ENCODE measurements at regions not wholly inside any gene's neighbourhood (a gene's known extent, or its start where the extent isn't known, plus 50 kb on each side); places are given as distances from the start of the nearest gene placed in this dataset.

DNA sequence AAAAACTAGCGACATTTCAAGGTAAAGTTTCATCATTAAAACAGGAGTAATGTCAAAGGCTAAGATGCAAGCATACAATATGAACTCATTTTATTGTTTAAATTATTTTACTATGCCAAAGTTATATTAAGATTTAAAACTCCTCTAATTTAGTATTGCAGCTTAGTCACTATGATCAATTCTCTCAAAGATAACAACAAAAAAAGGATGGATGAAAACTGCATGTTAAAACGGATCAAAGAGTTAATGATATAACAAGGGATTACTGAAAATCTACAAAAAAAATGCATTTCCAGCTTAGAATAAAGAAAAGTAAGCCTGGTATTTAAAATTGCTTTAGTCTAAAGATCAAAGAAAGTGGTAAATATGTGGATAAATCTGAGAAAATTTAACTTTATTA is 587.8 kb upstream of the PCDH20 start:
- Histone ChIP-seq H3K4me3 (no peak overlapping the region), H3K27ac (no peak overlapping the region), H3K4me1 (replicated peaks) (no peaks in the 10 kb centered on the region), H3K27me3 (replicated peaks; ENCODE audit: insufficient read depth) (no peaks in the 10 kb centered on the region), H3K36me3 (no peaks in the 10 kb centered on the region), H3K9me3 (no peaks in the 10 kb centered on the region)
- TF ChIP-seq, protein P1, sequence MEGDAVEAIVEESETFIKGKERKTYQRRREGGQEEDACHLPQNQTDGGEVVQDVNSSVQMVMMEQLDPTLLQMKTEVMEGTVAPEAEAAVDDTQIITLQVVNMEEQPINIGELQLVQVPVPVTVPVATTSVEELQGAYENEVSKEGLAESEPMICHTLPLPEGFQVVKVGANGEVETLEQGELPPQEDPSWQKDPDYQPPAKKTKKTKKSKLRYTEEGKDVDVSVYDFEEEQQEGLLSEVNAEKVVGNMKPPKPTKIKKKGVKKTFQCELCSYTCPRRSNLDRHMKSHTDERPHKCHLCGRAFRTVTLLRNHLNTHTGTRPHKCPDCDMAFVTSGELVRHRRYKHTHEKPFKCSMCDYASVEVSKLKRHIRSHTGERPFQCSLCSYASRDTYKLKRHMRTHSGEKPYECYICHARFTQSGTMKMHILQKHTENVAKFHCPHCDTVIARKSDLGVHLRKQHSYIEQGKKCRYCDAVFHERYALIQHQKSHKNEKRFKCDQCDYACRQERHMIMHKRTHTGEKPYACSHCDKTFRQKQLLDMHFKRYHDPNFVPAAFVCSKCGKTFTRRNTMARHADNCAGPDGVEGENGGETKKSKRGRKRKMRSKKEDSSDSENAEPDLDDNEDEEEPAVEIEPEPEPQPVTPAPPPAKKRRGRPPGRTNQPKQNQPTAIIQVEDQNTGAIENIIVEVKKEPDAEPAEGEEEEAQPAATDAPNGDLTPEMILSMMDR (IDR thresholded peaks at IDR 0.05): no peak
- TF ChIP-seq POLR2A (IDR thresholded peaks at IDR 0.05) (no peak), POLR2AphosphoS5 (IDR thresholded peaks at IDR 0.05) (no peak)
- 49% methylated on average over 2 of the region's 2 CpGs for WGBS
- intact Hi-C loops (cut with DNase I): no loop called here
- no peak for DNase-seq (ENCODE audit: low spot score)

DNA sequence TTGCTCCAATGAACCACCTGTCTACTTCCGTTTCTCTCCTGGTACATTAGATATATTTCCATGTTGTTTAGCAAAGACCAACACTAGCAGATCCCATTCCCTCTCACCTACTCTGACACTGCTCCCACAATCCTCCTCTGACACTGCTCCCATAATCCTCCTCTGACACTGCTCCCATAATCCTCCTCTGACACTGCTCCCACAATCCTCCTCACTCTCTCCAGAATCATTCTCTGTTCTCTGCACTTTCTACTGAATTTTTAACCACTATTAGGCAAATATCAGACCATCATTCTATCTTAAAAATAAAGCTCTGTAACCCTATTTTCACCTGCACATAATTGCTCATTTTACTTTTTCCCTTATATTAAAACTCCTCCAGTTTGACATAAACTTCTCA is 578.5 kb upstream of the PCDH20 start:
- no peaks in the 10 kb centered on the region for H3K9me3 ChIP-seq
- no peaks in the 10 kb centered on the region for H3K4me1 ChIP-seq (replicated peaks)
- WGBS: 75% methylated on average over 1 of the region's 1 CpG
- DNase-seq (ENCODE audit: low spot score): no peak
- TF ChIP-seq POLR2AphosphoS5 (IDR thresholded peaks at IDR 0.05): no peak
- H3K36me3 ChIP-seq: no peaks in the 10 kb centered on the region
- H3K27ac ChIP-seq: no peak overlapping the region
- H3K4me3 ChIP-seq: no peak overlapping the region
- H3K27me3 ChIP-seq (replicated peaks; ENCODE audit: insufficient read depth): no peaks in the 10 kb centered on the region
- intact Hi-C loops (cut with DNase I): no loop called here

DNA sequence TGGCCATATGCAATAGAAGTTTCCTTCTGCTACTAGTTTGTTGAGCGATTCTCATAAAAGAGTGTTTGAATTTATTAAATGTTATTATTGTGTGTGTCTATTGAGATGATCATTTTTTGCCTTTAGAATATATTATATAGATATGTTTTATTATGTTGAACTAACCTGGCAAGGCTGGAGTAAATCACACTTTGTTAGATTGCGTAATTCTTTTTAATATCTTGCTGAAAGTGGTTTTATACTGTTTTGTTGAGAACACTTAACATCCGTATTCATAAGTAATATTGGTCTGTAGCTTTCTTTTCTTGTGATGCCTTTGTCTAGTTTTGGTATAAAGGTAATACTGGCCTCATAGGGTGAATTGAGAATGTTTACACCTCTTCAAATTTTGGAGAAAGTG is 574.3 kb upstream of the PCDH20 start:
- H3K9me3 ChIP-seq: no peaks in the 10 kb centered on the region
- no peak overlapping the region for H3K4me3 ChIP-seq
- H3K27me3 ChIP-seq (replicated peaks; ENCODE audit: insufficient read depth): no peaks in the 10 kb centered on the region
- no peak overlapping the region for H3K27ac ChIP-seq
- DNase-seq (ENCODE audit: low spot score): no peak
- H3K36me3 ChIP-seq: no peaks in the 10 kb centered on the region
- TF ChIP-seq, protein P1 (IDR thresholded peaks at IDR 0.05): no peak
- TF ChIP-seq POLR2A (IDR thresholded peaks at IDR 0.05) (no peak), POLR2AphosphoS5 (IDR thresholded peaks at IDR 0.05) (no peak)
- no peaks in the 10 kb centered on the region for H3K4me1 ChIP-seq (replicated peaks)
- intact Hi-C loops (cut with DNase I): no loop called here
- 85% methylated on average over 3 of the region's 3 CpGs for WGBS

DNA sequence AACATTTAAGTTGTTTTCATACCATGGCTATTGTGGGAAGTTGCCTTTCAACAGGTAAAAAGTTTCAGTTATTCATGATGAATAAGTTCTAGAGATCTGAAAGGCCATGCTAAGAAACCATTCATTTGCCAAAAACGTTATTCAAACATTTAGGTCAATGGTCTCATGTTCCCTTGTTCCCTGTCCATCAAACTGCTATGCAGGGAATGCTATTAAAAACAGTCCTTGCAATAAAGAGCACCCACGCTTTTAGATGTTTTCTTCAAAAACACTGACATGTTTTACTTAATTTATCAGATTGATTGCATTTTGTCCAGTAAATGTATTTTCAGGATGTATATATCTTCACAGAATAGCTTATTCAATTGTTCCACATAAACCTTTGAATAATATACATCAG is 573.2 kb upstream of the PCDH20 start:
- Histone ChIP-seq H3K9me3 (no peaks in the 10 kb centered on the region), H3K27ac (no peak overlapping the region), H3K27me3 (replicated peaks; ENCODE audit: insufficient read depth) (no peaks in the 10 kb centered on the region), H3K4me1 (replicated peaks) (no peaks in the 10 kb centered on the region), H3K36me3 (no peaks in the 10 kb centered on the region), H3K4me3 (no peak overlapping the region)
- no peak for TF ChIP-seq POLR2A (IDR thresholded peaks at IDR 0.05)
- TF ChIP-seq POLR2AphosphoS5 (IDR thresholded peaks at IDR 0.05): no peak
- TF ChIP-seq, protein P1 (IDR thresholded peaks at IDR 0.05): no peak
- 26% methylated on average over 2 of the region's 2 CpGs for WGBS
- intact Hi-C loops (cut with DNase I): no loop called here
- DNase-seq (ENCODE audit: low spot score): no peak

DNA sequence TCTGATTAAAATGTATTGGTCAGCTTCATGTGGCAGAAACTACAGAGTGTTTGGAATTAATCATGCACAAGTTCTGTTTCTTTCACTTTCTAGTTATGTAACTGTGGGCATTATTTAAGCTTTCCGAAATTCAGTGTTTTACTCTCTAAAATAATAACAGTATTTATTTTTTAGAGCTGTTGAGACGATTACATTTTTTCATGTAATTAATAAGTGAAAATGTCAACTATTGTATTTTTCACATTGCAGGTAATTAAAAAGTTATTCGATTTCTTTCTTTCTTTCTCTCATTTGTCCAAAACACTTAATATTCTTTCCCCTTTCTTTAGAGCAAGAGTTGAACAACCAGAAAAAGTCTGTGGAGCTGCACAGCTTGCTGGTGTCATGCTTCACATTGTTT is 559.4 kb upstream of the PCDH20 start:
- TF ChIP-seq, protein P1 (IDR thresholded peaks at IDR 0.05): no peak
- TF ChIP-seq POLR2A (IDR thresholded peaks at IDR 0.05): no peak
- TF ChIP-seq POLR2AphosphoS5 (IDR thresholded peaks at IDR 0.05): no peak
- H3K36me3 ChIP-seq: no peaks in the 10 kb centered on the region
- DNase-seq (ENCODE audit: low spot score): no peak
- intact Hi-C loops (cut with DNase I): no loop called here
- no peaks in the 10 kb centered on the region for H3K9me3 ChIP-seq
- no peaks in the 10 kb centered on the region for H3K4me1 ChIP-seq (replicated peaks)
- 82% methylated on average over 3 of the region's 3 CpGs for WGBS
- H3K27me3 ChIP-seq (replicated peaks; ENCODE audit: insufficient read depth): no peaks in the 10 kb centered on the region
- no peak overlapping the region for H3K4me3 ChIP-seq
- no peak overlapping the region for H3K27ac ChIP-seq

Measured in prostate gland (tissue), 2 donors.